ENCODE measurements at regions not wholly inside any gene's neighbourhood (a gene's known extent, or its start where the extent isn't known, plus 50 kb on each side); places are given as distances from the start of the nearest gene placed in this dataset.

GRCh38 chr4:170425521-170426143, 335.9 kb upstream of the AADAT start:
- Mint-ChIP-seq H3K27me3 (ENCODE audit: insufficient read depth, low read depth, poor library complexity) (no peaks in the 10 kb centered on the region), H3K27ac (no peak overlapping the region), H3K4me3 (no peak overlapping the region), H3K36me3 (ENCODE audit: low read depth) (no peaks in the 10 kb centered on the region; the same call in 2 of the 3 replicates), H3K9me3 (peaks cover under 1% of the 10 kb centered on the region; the same call in 1 of the 3 replicates), H3K4me1 (peaks cover 20% of the 10 kb centered on the region)
- Histone ChIP-seq H2AFZ (no peak overlapping the region), H3K27me3 (ENCODE audit: insufficient read depth) (no peaks in the 10 kb centered on the region), H3K27ac (ENCODE audit: low read depth) (no peak overlapping the region), H4K20me1 (replicated peaks; ENCODE audit: insufficient read depth) (no peaks in the 10 kb centered on the region), H3K36me3 (ENCODE audit: insufficient read depth) (no peaks in the 10 kb centered on the region), H3K4me1 (ENCODE audit: insufficient read depth) (no peaks in the 10 kb centered on the region; the same call in 1 of the 2 replicates), H3F3A (replicated peaks; ENCODE audit: low read depth) (no peaks in the 10 kb centered on the region), H3K9me2 (ENCODE audit: insufficient read depth) (0 out of 2 replicates have a peak, but pooled peaks cover 3% of the 10 kb centered on the region), H3K4me2 (no peak overlapping the region), H3K4me3 (no peak overlapping the region), H3K79me2 (replicated peaks; ENCODE audit: insufficient read depth) (no peaks in the 10 kb centered on the region)
- ATAC-seq: no peak
- TF ChIP-seq CREB1 (CRISPR knock-in tag; IDR thresholded peaks at IDR 0.05; ENCODE audit: low read depth) (no peak), REST (IDR thresholded peaks at IDR 0.05; ENCODE audit: unreplicated experiment) (no peak), JUNB (IDR thresholded peaks at IDR 0.05; ENCODE audit: unreplicated experiment) (no peak), ZNF331 (CRISPR knock-in tag; IDR thresholded peaks at IDR 0.05; ENCODE audit: low read depth) (no peak), POLR2AphosphoS5 (IDR thresholded peaks at IDR 0.05; ENCODE audit: low read depth) (no peak), STAT1 (IDR thresholded peaks at IDR 0.05; ENCODE audit: unreplicated experiment) (no peak), EZH2 (IDR thresholded peaks at IDR 0.05; ENCODE audit: low read depth, unreplicated experiment) (no peak), CTCF (conservative IDR thresholded peaks at IDR 0.05; ENCODE audit: low read depth in 2 of 2) (no peak), EZH2phosphoT487 (IDR thresholded peaks at IDR 0.05; ENCODE audit: unreplicated experiment) (no peak), NANOG (IDR thresholded peaks at IDR 0.05; ENCODE audit: borderline replicate concordance) (no peak), ZNF462 (CRISPR knock-in tag; IDR thresholded peaks at IDR 0.05) (no peak), ETS1 (IDR thresholded peaks at IDR 0.05) (no peak), ZNF114 (CRISPR knock-in tag; IDR thresholded peaks at IDR 0.05) (no peak)
- DNase-seq (ENCODE audit: low spot score): no peak

All from GM23338 (cell line).